GM18907 (cell line): ENCODE measurements at regions not wholly inside any gene's neighbourhood (a gene's known extent, or its start where the extent isn't known, plus 50 kb on each side); places are given as distances from the start of the nearest gene placed in this dataset.

Experiments
- ATAC-seq: cut with Tn5 transposase; IDR thresholded peaks from one replicate; pipeline ENCODE4 v1.9.1; 2021; ENCODE audit warnings: mild to moderate bottlenecking, moderate library complexity; ENCODE audit not compliant: unreplicated experiment

GRCh38 chr10:121027371-121027770, 176.2 kb downstream of the WDR11 start:
- no peak for ATAC-seq

GRCh38 chr10:121032460-121032859, 181.3 kb downstream of the WDR11 start:
- ATAC-seq, result no peak

- ATAC-seq, result no peak
Observed at GRCh38 chr10:121033366-121033765, 182.2 kb downstream of the WDR11 start.

GRCh38 chr10:121036431-121036830, 185.3 kb downstream of the WDR11 start:
- no peak for ATAC-seq

- ATAC-seq, result no peak
Observed at GRCh38 chr10:121041499-121041898, 190.3 kb downstream of the WDR11 start.

GRCh38 chr10:121041906-121042305, 190.7 kb downstream of the WDR11 start:
- no peak for ATAC-seq

- ATAC-seq, result no peak
Observed at GRCh38 chr10:121042342-121042741, 191.2 kb downstream of the WDR11 start.

- ATAC-seq, result no peak
Observed at GRCh38 chr10:121043124-121043849, 192.1 kb downstream of the WDR11 start.

GRCh38 chr10:121048749-121049148, 197.6 kb downstream of the WDR11 start:
- no peak for ATAC-seq

- ATAC-seq, result no peak
Observed at GRCh38 chr10:121049489-121049888, 198.3 kb downstream of the WDR11 start.

GRCh38 chr10:121049923-121050322, 198.8 kb downstream of the WDR11 start:
- ATAC-seq, result no peak

GRCh38 chr10:121051171-121051570, 200.0 kb downstream of the WDR11 start:
- no peak for ATAC-seq

GRCh38 chr10:121051696-121052279, 200.6 kb downstream of the WDR11 start:
- no peak for ATAC-seq

GRCh38 chr10:121053151-121053550, 202.0 kb downstream of the WDR11 start:
- no peak for ATAC-seq

GRCh38 chr10:121054874-121055273, 203.7 kb downstream of the WDR11 start:
- ATAC-seq, result no peak

GRCh38 chr10:121057269-121057668, 206.1 kb downstream of the WDR11 start:
- no peak for ATAC-seq

GRCh38 chr10:121058082-121058481, 206.9 kb downstream of the WDR11 start:
- ATAC-seq, result no peak

GRCh38 chr10:121059351-121059750, 208.2 kb downstream of the WDR11 start:
- no peak for ATAC-seq

GRCh38 chr10:121062115-121062514, 211.0 kb downstream of the WDR11 start:
- ATAC-seq, result no peak

- ATAC-seq, result no peak
Observed at GRCh38 chr10:121063744-121064143, 212.6 kb downstream of the WDR11 start.

- ATAC-seq, result no peak
Observed at GRCh38 chr10:121064491-121064890, 213.3 kb downstream of the WDR11 start.

- ATAC-seq, result peak; percentile 58
Observed at GRCh38 chr10:121065330-121065729, 214.2 kb downstream of the WDR11 start.
